Karpas-422 (cell line): ENCODE measurements at regions not wholly inside any gene's neighbourhood (a gene's known extent, or its start where the extent isn't known, plus 50 kb on each side); places are given as distances from the start of the nearest gene placed in this dataset.
"Not testable (repeated sequence)": the region's sequence is repeated elsewhere in the genome, so short reads cannot be mapped to it uniquely, and the experiment has no call there.

ENCODE experiments used
- DNase-seq: peaks from one replicate; pipeline ENCODE4 v3.0.0-alpha.2; 2015
- H2AFZ ChIP-seq: fragments of 200-600 bp; sonication (generic); 2 replicates; pipeline ENCODE4 v1.6.1; 2014; ENCODE audit warnings: antibody characterized with exemption, low read length, mixed read lengths
- H3K27ac ChIP-seq: fragments of 200-600 bp; sonication (generic); 2 replicates; pipeline ENCODE4 v1.5.1; 2014; ENCODE audit warnings: mild to moderate bottlenecking, low read length, moderate library complexity
- H3K27me3 ChIP-seq: fragments of 200-600 bp; sonication (generic); 2 replicates; pipeline ENCODE4 v1.6.1; 2014; ENCODE audit warnings: low read length, mixed read lengths
- H3K36me3 ChIP-seq: fragments of 200-600 bp; sonication (generic); 2 replicates; pipeline ENCODE4 v1.6.1; 2014; ENCODE audit warnings: low read length, mixed read lengths; ENCODE audit not compliant: insufficient read depth
- H3K4me1 ChIP-seq: fragments of 200-600 bp; sonication (generic); 2 replicates; pipeline ENCODE4 v1.6.1; 2014; ENCODE audit warnings: mild to moderate bottlenecking, low read length, mixed read lengths
- H3K4me2 ChIP-seq: fragments of 200-600 bp; sonication (generic); 2 replicates; pipeline ENCODE4 v1.6.1; 2014; ENCODE audit warnings: low read length, low read depth, mild to moderate bottlenecking; ENCODE audit not compliant: poor library complexity, severe bottlenecking
- H3K4me3 ChIP-seq: fragments of 200-600 bp; sonication (generic); 2 replicates; pipeline ENCODE4 v1.5.1; 2014; ENCODE audit warnings: mild to moderate bottlenecking, antibody characterized with exemption, low read length, mixed read lengths
- H3K79me2 ChIP-seq: fragments of 200-600 bp; sonication (generic); 2 replicates; pipeline ENCODE4 v1.6.1; 2014; ENCODE audit warnings: mild to moderate bottlenecking, low read length, mixed read lengths
- H3K9ac ChIP-seq: fragments of 200-600 bp; sonication (generic); 2 replicates; pipeline ENCODE4 v1.6.0; 2014; ENCODE audit warnings: low read length
- H3K9me2 ChIP-seq: fragments of 200-600 bp; sonication (generic), shearing (Covaris generic); replicated peaks from 2 replicates; pipeline ENCODE4 v1.6.0; 2014; ENCODE audit warnings: mild to moderate bottlenecking, low read length, moderate library complexity; ENCODE audit not compliant: insufficient read depth
- H3K9me3 ChIP-seq: fragments of 300-700, 200-600 bp; sonication (generic); 2 replicates; pipeline ENCODE4 v1.6.1; 2014; ENCODE audit warnings: low read length, mixed read lengths
- H4K20me1 ChIP-seq: fragments of 200-600 bp; sonication (generic); 2 replicates; pipeline ENCODE4 v1.6.1; 2014; ENCODE audit warnings: mild to moderate bottlenecking, antibody characterized with exemption, low read length, low read depth; ENCODE audit not compliant: insufficient read depth

DNA sequence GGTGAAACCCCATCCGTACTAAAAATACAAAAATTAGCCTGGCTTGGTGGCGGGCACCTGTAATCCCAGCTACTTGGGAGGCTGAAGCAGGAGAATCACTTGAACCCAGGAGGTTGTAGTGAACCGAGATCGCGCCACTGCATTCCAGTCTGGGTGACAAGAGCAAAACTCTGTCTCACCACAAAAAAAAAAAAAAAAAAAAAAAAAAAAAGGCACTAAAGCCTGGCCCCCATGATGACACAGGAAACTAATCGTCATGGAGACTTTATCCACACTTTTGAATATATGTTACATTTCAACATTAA is 136.2 kb upstream of the KCNJ15 start:
- not testable (repeated sequence) for H3K27me3 ChIP-seq, H3K79me2 ChIP-seq, H4K20me1 ChIP-seq, H2AFZ ChIP-seq, H3K27ac ChIP-seq, H3K9me3 ChIP-seq, H3K4me3 ChIP-seq, H3K9ac ChIP-seq, H3K36me3 ChIP-seq, H3K4me1 ChIP-seq, H3K4me2 ChIP-seq, H3K9me2 ChIP-seq, DNase-seq

DNA sequence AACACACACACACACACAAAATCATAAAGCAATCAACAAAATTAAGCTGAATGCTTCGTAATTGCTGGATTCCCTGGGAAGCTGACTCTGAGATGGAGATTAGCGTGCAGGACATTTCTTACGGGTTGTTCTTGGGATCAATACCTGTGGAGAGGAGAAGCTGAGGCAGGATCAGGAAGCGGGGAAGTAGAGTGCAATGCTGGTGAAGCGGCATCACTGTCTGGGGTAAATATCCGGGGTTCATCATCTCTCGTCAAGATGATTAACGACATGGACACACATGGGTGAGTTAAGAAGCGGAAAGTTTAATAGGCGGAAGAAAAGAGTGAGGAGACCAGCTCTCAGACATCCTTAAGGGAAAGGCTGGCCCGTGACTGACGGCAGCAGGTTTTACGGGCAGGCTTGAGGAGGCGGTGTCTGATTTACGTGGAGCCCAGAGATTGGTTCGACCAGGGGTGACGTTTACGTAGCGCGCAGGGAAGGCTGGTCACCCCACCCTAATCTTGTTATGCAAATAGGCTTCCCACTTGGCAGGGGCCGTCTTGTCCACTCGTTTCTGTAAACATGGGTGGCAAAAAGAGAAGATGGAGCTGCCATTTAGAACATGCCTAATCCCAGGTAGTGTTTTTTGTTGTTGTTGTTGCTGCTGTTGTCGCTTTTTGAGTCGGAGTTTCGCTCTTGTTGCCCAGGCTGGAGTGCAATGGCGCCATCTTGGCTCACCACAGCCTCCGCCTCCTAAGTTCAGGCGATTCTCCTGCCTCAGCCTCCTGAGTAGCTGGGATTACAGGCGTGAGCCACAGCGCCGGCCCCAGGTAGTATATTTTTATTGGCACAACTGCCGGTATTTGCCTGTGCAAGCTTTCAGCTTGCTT is 135.6 kb upstream of the KCNJ15 start:
- Histone ChIP-seq H3K4me2 (no peak overlapping the region), H4K20me1 (no peaks in the 10 kb centered on the region), H3K79me2 (no peaks in the 10 kb centered on the region), H3K9ac (no peak overlapping the region), H3K27me3 (no peaks in the 10 kb centered on the region), H3K36me3 (no peaks in the 10 kb centered on the region), H3K27ac (no peak overlapping the region), H3K4me1 (no peaks in the 10 kb centered on the region), H3K9me2 (no peaks in the 10 kb centered on the region), H3K9me3 (no peaks in the 10 kb centered on the region), H2AFZ (no peak overlapping the region), H3K4me3 (no peak overlapping the region)
- no peak for DNase-seq

- no peaks in the 10 kb centered on the region for H3K9me2 ChIP-seq
- H3K4me3 ChIP-seq: no peak overlapping the region
- H3K36me3 ChIP-seq: no peaks in the 10 kb centered on the region
- no peaks in the 10 kb centered on the region for H4K20me1 ChIP-seq
- no peak overlapping the region for H2AFZ ChIP-seq
- H3K27me3 ChIP-seq: no peaks in the 10 kb centered on the region
- no peak overlapping the region for H3K9ac ChIP-seq
- no peaks in the 10 kb centered on the region for H3K79me2 ChIP-seq
- no peak for DNase-seq
- H3K27ac ChIP-seq: no peak overlapping the region
- H3K4me2 ChIP-seq: no peak overlapping the region
- H3K9me3 ChIP-seq: no peaks in the 10 kb centered on the region
- H3K4me1 ChIP-seq: no peaks in the 10 kb centered on the region
Measured at GRCh38 chr21:38121888-38122720, 134.7 kb upstream of the KCNJ15 start.

- Histone ChIP-seq H4K20me1 (no peaks in the 10 kb centered on the region), H3K4me3 (no peak overlapping the region), H3K79me2 (no peaks in the 10 kb centered on the region), H3K4me1 (no peaks in the 10 kb centered on the region), H3K4me2 (no peak overlapping the region), H3K36me3 (no peaks in the 10 kb centered on the region), H3K9ac (no peak overlapping the region), H2AFZ (no peak overlapping the region), H3K9me2 (no peaks in the 10 kb centered on the region), H3K27me3 (no peaks in the 10 kb centered on the region), H3K9me3 (no peaks in the 10 kb centered on the region), H3K27ac (no peak overlapping the region)
- no peak for DNase-seq
Measured at GRCh38 chr21:38123626-38124025, 133.2 kb upstream of the KCNJ15 start.

DNA sequence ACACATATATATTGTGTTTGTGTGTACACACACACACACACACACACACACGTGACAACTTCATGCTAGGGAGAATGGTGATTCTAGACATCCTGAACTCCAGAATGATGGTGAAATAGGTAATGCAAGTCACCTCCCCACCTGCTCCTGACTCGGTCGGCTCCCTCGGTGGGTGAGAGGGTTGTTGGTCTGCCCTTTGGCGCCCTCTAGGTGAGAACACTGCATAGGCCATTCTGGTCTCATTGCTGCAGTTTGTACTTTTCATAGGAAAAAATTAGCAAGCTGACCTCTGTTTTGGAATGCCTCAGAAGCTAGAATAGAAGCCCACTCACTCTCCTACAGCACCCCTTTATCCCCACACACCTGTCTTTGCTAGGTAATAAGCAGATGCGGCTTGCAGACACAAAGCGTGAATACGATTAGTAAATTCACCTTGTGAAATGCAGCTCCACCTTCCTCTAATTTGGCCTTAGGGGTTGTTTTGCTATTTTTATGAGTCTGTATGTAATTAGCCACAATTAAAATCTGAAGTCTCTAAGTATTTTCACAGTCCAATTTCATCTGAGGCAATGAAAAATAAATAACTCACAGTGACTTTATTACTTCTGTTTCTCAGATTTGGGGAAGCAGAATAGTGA is 130.0 kb upstream of the KCNJ15 start:
- no peak overlapping the region for H2AFZ ChIP-seq

GRCh38 chr21:38129711-38130110 is 127.1 kb upstream of the KCNJ15 start:
- Histone ChIP-seq H3K79me2 (no peaks in the 10 kb centered on the region), H3K9ac (no peak overlapping the region), H3K27me3 (no peaks in the 10 kb centered on the region), H2AFZ (no peak overlapping the region), H3K4me2 (no peak overlapping the region), H4K20me1 (no peaks in the 10 kb centered on the region), H3K36me3 (no peaks in the 10 kb centered on the region), H3K4me1 (no peaks in the 10 kb centered on the region), H3K27ac (no peak overlapping the region), H3K9me3 (no peaks in the 10 kb centered on the region), H3K4me3 (no peak overlapping the region), H3K9me2 (no peaks in the 10 kb centered on the region)
- DNase-seq: no peak

More for the DNA sequence above, 130.0 kb upstream of the KCNJ15 start:
- no peak overlapping the region for H3K9ac ChIP-seq
- DNase-seq: peak; percentile 86
- H3K27ac ChIP-seq: no peak overlapping the region
- no peaks in the 10 kb centered on the region for H3K4me1 ChIP-seq
- H3K9me2 ChIP-seq: no peaks in the 10 kb centered on the region
- H3K79me2 ChIP-seq: no peaks in the 10 kb centered on the region
- H3K36me3 ChIP-seq: no peaks in the 10 kb centered on the region
- no peaks in the 10 kb centered on the region for H3K9me3 ChIP-seq
- H4K20me1 ChIP-seq: no peaks in the 10 kb centered on the region
- H3K4me2 ChIP-seq: no peak overlapping the region
- H3K27me3 ChIP-seq: no peaks in the 10 kb centered on the region
- no peak overlapping the region for H3K4me3 ChIP-seq

- Histone ChIP-seq H3K4me3 (no peak overlapping the region), H3K36me3 (no peaks in the 10 kb centered on the region), H3K27ac (no peak overlapping the region), H3K9ac (no peak overlapping the region), H2AFZ (no peak overlapping the region), H3K79me2 (no peaks in the 10 kb centered on the region), H3K9me2 (no peaks in the 10 kb centered on the region; the same call in 1 of the 2 replicates), H3K9me3 (no peaks in the 10 kb centered on the region), H4K20me1 (no peaks in the 10 kb centered on the region), H3K4me1 (no peaks in the 10 kb centered on the region), H3K4me2 (no peak overlapping the region), H3K27me3 (no peaks in the 10 kb centered on the region)
- no peak for DNase-seq
Measured at GRCh38 chr21:38133240-38133639, 123.6 kb upstream of the KCNJ15 start.
